GM23338 (cell line): ENCODE measurements at regions not wholly inside any gene's neighbourhood (a gene's known extent, or its start where the extent isn't known, plus 50 kb on each side); places are given as distances from the start of the nearest gene placed in this dataset.

ENCODE experiments used
- CREB1 ChIP-seq: fragments of 250-450 bp; sonication (Bioruptor Pico); IDR thresholded peaks from 2 replicates; pipeline ENCODE4 v1.5.0; 2020; ENCODE audit warnings: low read depth, mild to moderate bottlenecking, moderate library complexity
- EZH2 ChIP-seq: fragments of 200-600 bp; sonication (generic); IDR thresholded peaks from one replicate; pipeline ENCODE4 v1.8.0; 2017; ENCODE audit warnings: antibody characterized with exemption, mild to moderate bottlenecking, low read depth; ENCODE audit not compliant: unreplicated experiment
- EZH2phosphoT487 ChIP-seq: fragments of 200-600 bp; sonication (generic); IDR thresholded peaks from one replicate; pipeline ENCODE4 v1.8.1; 2018; ENCODE audit warnings: antibody characterized with exemption; ENCODE audit not compliant: unreplicated experiment
- STAT1 ChIP-seq: IDR thresholded peaks from one replicate; pipeline ENCODE4 v1.6.1; 2016; ENCODE audit warnings: antibody characterized with exemption; ENCODE audit not compliant: unreplicated experiment
- TF ChIP-seq, protein P1 (sequence below), 2 experiments: fragments of 200-600 bp in 1 of 2; sonication (generic) in 1 of 2; conservative IDR thresholded peaks; 2 replicates each; pipeline versions ENCODE4 v1.5.1 to v1.6.1; 2016 to 2017; ENCODE audit warnings: antibody characterized with exemption in 2 of 2, low read depth in 2 of 2, mild to moderate bottlenecking in 2 of 2, moderate library complexity in 1 of 2
- TF ChIP-seq, protein P2 (sequence below): IDR thresholded peaks from one replicate; pipeline ENCODE4 v1.6.1; 2018; ENCODE audit warnings: antibody characterized with exemption; ENCODE audit not compliant: unreplicated experiment
- TF ChIP-seq, protein P3 (sequence below): fragments of 250-450 bp; sonication (Bioruptor Pico); IDR thresholded peaks from 2 replicates; pipeline ENCODE4 v1.5.0; 2020; ENCODE audit warnings: mild to moderate bottlenecking, moderate library complexity

DNA sequence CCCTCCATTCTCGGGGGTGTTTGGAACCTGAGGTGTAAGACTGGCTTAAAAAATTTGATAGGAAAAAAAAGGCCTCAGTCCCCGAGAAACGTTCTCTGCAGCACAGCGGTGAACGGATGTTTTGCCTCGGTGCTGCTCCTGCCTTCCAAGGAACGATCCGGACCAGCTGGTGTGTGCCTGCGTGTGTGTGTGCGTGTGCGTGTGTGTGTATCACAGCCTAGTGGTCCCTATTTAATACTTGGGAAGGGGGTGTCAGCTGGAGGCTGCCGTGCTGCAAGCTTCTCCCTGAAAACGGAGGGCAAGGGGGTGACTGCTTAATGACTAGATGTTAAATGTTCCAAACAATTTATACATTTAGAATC is 76.9 kb downstream of the LHX2 start:
- TF ChIP-seq, protein P1, sequence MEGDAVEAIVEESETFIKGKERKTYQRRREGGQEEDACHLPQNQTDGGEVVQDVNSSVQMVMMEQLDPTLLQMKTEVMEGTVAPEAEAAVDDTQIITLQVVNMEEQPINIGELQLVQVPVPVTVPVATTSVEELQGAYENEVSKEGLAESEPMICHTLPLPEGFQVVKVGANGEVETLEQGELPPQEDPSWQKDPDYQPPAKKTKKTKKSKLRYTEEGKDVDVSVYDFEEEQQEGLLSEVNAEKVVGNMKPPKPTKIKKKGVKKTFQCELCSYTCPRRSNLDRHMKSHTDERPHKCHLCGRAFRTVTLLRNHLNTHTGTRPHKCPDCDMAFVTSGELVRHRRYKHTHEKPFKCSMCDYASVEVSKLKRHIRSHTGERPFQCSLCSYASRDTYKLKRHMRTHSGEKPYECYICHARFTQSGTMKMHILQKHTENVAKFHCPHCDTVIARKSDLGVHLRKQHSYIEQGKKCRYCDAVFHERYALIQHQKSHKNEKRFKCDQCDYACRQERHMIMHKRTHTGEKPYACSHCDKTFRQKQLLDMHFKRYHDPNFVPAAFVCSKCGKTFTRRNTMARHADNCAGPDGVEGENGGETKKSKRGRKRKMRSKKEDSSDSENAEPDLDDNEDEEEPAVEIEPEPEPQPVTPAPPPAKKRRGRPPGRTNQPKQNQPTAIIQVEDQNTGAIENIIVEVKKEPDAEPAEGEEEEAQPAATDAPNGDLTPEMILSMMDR (conservative IDR thresholded peaks at IDR 0.05; ENCODE audit: low read depth in 2 of 2): no peak
- TF ChIP-seq EZH2 (no peak), CREB1 (CRISPR knock-in tag) (no peak), STAT1 (no peak), EZH2phosphoT487 (no peak)
- TF ChIP-seq, protein P2, sequence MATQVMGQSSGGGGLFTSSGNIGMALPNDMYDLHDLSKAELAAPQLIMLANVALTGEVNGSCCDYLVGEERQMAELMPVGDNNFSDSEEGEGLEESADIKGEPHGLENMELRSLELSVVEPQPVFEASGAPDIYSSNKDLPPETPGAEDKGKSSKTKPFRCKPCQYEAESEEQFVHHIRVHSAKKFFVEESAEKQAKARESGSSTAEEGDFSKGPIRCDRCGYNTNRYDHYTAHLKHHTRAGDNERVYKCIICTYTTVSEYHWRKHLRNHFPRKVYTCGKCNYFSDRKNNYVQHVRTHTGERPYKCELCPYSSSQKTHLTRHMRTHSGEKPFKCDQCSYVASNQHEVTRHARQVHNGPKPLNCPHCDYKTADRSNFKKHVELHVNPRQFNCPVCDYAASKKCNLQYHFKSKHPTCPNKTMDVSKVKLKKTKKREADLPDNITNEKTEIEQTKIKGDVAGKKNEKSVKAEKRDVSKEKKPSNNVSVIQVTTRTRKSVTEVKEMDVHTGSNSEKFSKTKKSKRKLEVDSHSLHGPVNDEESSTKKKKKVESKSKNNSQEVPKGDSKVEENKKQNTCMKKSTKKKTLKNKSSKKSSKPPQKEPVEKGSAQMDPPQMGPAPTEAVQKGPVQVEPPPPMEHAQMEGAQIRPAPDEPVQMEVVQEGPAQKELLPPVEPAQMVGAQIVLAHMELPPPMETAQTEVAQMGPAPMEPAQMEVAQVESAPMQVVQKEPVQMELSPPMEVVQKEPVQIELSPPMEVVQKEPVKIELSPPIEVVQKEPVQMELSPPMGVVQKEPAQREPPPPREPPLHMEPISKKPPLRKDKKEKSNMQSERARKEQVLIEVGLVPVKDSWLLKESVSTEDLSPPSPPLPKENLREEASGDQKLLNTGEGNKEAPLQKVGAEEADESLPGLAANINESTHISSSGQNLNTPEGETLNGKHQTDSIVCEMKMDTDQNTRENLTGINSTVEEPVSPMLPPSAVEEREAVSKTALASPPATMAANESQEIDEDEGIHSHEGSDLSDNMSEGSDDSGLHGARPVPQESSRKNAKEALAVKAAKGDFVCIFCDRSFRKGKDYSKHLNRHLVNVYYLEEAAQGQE: no peak
- TF ChIP-seq, protein P3, sequence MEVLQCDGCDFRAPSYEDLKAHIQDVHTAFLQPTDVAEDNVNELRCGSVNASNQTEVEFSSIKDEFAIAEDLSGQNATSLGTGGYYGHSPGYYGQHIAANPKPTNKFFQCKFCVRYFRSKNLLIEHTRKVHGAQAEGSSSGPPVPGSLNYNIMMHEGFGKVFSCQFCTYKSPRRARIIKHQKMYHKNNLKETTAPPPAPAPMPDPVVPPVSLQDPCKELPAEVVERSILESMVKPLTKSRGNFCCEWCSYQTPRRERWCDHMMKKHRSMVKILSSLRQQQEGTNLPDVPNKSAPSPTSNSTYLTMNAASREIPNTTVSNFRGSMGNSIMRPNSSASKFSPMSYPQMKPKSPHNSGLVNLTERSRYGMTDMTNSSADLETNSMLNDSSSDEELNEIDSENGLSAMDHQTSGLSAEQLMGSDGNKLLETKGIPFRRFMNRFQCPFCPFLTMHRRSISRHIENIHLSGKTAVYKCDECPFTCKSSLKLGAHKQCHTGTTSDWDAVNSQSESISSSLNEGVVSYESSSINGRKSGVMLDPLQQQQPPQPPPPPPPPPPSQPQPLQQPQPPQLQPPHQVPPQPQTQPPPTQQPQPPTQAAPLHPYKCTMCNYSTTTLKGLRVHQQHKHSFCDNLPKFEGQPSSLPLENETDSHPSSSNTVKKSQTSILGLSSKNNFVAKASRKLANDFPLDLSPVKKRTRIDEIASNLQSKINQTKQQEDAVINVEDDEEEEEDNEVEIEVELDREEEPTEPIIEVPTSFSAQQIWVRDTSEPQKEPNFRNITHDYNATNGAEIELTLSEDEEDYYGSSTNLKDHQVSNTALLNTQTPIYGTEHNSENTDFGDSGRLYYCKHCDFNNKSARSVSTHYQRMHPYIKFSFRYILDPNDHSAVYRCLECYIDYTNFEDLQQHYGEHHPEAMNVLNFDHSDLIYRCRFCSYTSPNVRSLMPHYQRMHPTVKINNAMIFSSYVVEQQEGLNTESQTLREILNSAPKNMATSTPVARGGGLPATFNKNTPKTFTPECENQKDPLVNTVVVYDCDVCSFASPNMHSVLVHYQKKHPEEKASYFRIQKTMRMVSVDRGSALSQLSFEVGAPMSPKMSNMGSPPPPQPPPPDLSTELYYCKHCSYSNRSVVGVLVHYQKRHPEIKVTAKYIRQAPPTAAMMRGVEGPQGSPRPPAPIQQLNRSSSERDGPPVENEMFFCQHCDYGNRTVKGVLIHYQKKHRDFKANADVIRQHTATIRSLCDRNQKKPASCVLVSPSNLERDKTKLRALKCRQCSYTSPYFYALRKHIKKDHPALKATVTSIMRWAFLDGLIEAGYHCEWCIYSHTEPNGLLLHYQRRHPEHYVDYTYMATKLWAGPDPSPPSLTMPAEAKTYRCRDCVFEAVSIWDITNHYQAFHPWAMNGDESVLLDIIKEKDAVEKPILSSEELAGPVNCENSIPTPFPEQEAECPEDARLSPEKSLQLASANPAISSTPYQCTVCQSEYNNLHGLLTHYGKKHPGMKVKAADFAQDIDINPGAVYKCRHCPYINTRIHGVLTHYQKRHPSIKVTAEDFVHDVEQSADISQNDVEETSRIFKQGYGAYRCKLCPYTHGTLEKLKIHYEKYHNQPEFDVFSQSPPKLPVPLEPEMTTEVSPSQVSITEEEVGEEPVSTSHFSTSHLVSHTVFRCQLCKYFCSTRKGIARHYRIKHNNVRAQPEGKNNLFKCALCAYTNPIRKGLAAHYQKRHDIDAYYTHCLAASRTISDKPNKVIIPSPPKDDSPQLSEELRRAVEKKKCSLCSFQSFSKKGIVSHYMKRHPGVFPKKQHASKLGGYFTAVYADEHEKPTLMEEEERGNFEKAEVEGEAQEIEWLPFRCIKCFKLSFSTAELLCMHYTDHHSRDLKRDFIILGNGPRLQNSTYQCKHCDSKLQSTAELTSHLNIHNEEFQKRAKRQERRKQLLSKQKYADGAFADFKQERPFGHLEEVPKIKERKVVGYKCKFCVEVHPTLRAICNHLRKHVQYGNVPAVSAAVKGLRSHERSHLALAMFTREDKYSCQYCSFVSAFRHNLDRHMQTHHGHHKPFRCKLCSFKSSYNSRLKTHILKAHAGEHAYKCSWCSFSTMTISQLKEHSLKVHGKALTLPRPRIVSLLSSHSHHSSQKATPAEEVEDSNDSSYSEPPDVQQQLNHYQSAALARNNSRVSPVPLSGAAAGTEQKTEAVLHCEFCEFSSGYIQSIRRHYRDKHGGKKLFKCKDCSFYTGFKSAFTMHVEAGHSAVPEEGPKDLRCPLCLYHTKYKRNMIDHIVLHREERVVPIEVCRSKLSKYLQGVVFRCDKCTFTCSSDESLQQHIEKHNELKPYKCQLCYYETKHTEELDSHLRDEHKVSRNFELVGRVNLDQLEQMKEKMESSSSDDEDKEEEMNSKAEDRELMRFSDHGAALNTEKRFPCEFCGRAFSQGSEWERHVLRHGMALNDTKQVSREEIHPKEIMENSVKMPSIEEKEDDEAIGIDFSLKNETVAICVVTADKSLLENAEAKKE (CRISPR knock-in tag): no peak
